ENCODE measurements at regions not wholly inside any gene's neighbourhood (a gene's known extent, or its start where the extent isn't known, plus 50 kb on each side); places are given as distances from the start of the nearest gene placed in this dataset.

GRCh38 chr20:16801919-16802651 is 53.9 kb downstream of the OTOR start:
- peaks cover 43% of the 10 kb centered on the region for H3K27me3 Mint-ChIP-seq
- no peaks in the 10 kb centered on the region for H3K4me1 Mint-ChIP-seq
- H3K36me3 Mint-ChIP-seq (ENCODE audit: low read depth): no peaks in the 10 kb centered on the region
- H3K4me3 Mint-ChIP-seq: no peak overlapping the region
- no peaks in the 10 kb centered on the region for H3K9me3 Mint-ChIP-seq (ENCODE audit: low read depth)
- intact Hi-C loops (cut with DNase I, micrococcal nuclease): loop anchor here (1.0 to 10.0 kb wide), 4 partner anchors 629 to 1195 kb away; no protein-coding TSS in a partner anchor
- ATAC-seq (no peak), DNase-seq (peak; percentile 79)
- ChIA-PET POLR2A (no interaction called here), CTCF (interaction anchor here (0.7 to 3.8 kb wide), 13 partner anchors 9 to 726 kb away, joined by 3 to 29 read pairs (median 5); no protein-coding TSS in a partner anchor)
- no peak overlapping the region for H3K27ac Mint-ChIP-seq

GRCh38 chr20:16802652-16802935 is 54.4 kb downstream of the OTOR start:
- H3K4me3 Mint-ChIP-seq: no peak overlapping the region
- intact Hi-C loops (cut with DNase I, micrococcal nuclease): loop anchor here (1.0 to 10.0 kb wide), 4 partner anchors 629 to 1194 kb away; no protein-coding TSS in a partner anchor

GRCh38 chr20:16803965-16804792 is 56.0 kb downstream of the OTOR start:
- ATAC-seq: peak; percentile 39
- Mint-ChIP-seq H3K9me3 (ENCODE audit: low read depth) (no peaks in the 10 kb centered on the region), H3K27me3 (peaks cover 43% of the 10 kb centered on the region), H3K36me3 (ENCODE audit: low read depth) (no peaks in the 10 kb centered on the region), H3K4me1 (no peaks in the 10 kb centered on the region), H3K4me3 (no peak overlapping the region), H3K27ac (no peak overlapping the region)
- ChIA-PET CTCF (interaction anchor here (0.5 to 4.0 kb wide), 24 partner anchors 9 to 862 kb away, joined by 3 to 59 read pairs (median 3); no protein-coding TSS in a partner anchor), POLR2A (no interaction called here)
- DNase-seq: peak; percentile 70
- intact Hi-C loops (cut with DNase I, micrococcal nuclease): loop anchor here in 1 of 2 experiments (1.0 to 10.0 kb wide), 6 partner anchors 17 to 1193 kb away; no protein-coding TSS in a partner anchor

More at GRCh38 chr20:16802652-16802935, 54.4 kb downstream of the OTOR start:
- H3K36me3 Mint-ChIP-seq (ENCODE audit: low read depth): no peaks in the 10 kb centered on the region
- ATAC-seq (no peak), DNase-seq (no peak)
- CTCF ChIA-PET: interaction anchor here (0.7 to 3.8 kb wide), 11 partner anchors 9 to 632 kb away, joined by 3 to 29 read pairs (median 5); no protein-coding TSS in a partner anchor
- H3K9me3 Mint-ChIP-seq (ENCODE audit: low read depth): no peaks in the 10 kb centered on the region
- no peak overlapping the region for H3K27ac Mint-ChIP-seq
- H3K4me1 Mint-ChIP-seq: no peaks in the 10 kb centered on the region
- POLR2A ChIA-PET: no interaction called here
- H3K27me3 Mint-ChIP-seq: peaks cover 44% of the 10 kb centered on the region

- no peak overlapping the region for H3K27ac Mint-ChIP-seq
- CTCF ChIA-PET: interaction anchor here (1.0 to 4.0 kb wide), 7 partner anchors 9 to 627 kb away, joined by 3 to 59 read pairs (median 6); no protein-coding TSS in a partner anchor
Measured at GRCh38 chr20:16804793-16805187, 56.6 kb downstream of the OTOR start.

GRCh38 chr20:16806061-16806460 is 57.9 kb downstream of the OTOR start:
- H3K27me3 Mint-ChIP-seq: peaks cover 45% of the 10 kb centered on the region
- ChIA-PET POLR2A (no interaction called here), CTCF (interaction anchor here (0.7 to 4.0 kb wide), 4 partner anchors 15 to 626 kb away, joined by 3 to 59 read pairs (median 19); no protein-coding TSS in a partner anchor)
- H3K4me1 Mint-ChIP-seq: no peaks in the 10 kb centered on the region
- no peak for DNase-seq
- H3K36me3 Mint-ChIP-seq (ENCODE audit: low read depth): no peaks in the 10 kb centered on the region
- intact Hi-C loops (cut with DNase I, micrococcal nuclease): loop anchor here in 1 of 2 experiments (10.0 kb wide), 1 partner anchor 849 kb away; no protein-coding TSS in a partner anchor
- no peak for ATAC-seq
- no peak overlapping the region for H3K4me3 Mint-ChIP-seq
- no peaks in the 10 kb centered on the region for H3K9me3 Mint-ChIP-seq (ENCODE audit: low read depth)
- H3K27ac Mint-ChIP-seq: no peak overlapping the region

More at GRCh38 chr20:16804793-16805187, 56.6 kb downstream of the OTOR start:
- DNase-seq (no peak), ATAC-seq (no peak)
- Mint-ChIP-seq H3K9me3 (ENCODE audit: low read depth) (no peaks in the 10 kb centered on the region), H3K4me1 (no peaks in the 10 kb centered on the region), H3K36me3 (ENCODE audit: low read depth) (no peaks in the 10 kb centered on the region), H3K4me3 (no peak overlapping the region), H3K27me3 (peaks cover 43% of the 10 kb centered on the region)
- intact Hi-C loops (cut with DNase I, micrococcal nuclease): loop anchor here in 1 of 2 experiments (1.0 to 10.0 kb wide), 5 partner anchors 17 to 1093 kb away; no protein-coding TSS in a partner anchor
- POLR2A ChIA-PET: no interaction called here

GRCh38 chr20:16806886-16807285 is 58.7 kb downstream of the OTOR start:
- Mint-ChIP-seq H3K9me3 (ENCODE audit: low read depth) (no peaks in the 10 kb centered on the region), H3K27me3 (peaks cover 45% of the 10 kb centered on the region), H3K4me3 (no peak overlapping the region), H3K36me3 (ENCODE audit: low read depth) (no peaks in the 10 kb centered on the region), H3K4me1 (no peaks in the 10 kb centered on the region), H3K27ac (no peak overlapping the region)
- ATAC-seq (no peak), DNase-seq (no peak)
- intact Hi-C loops (cut with DNase I, micrococcal nuclease): loop anchor here in 1 of 2 experiments (10.0 kb wide), 1 partner anchor 848 kb away; no protein-coding TSS in a partner anchor
- CTCF ChIA-PET: interaction anchor here (0.7 to 4.0 kb wide), 3 partner anchors 14 to 592 kb away, joined by 3 to 59 read pairs (median 3); no protein-coding TSS in a partner anchor
- POLR2A ChIA-PET: no interaction called here

GRCh38 chr20:16808796-16809195 is 60.6 kb downstream of the OTOR start:
- H3K27me3 Mint-ChIP-seq: peaks cover 31% of the 10 kb centered on the region
- CTCF ChIA-PET: interaction anchor here (3.7 kb wide), 1 partner anchor 12 kb away, joined by 30 read pairs; no protein-coding TSS in a partner anchor

GRCh38 chr20:16810216-16810615 is 62.1 kb downstream of the OTOR start:
- Mint-ChIP-seq H3K4me3 (no peak overlapping the region), H3K9me3 (ENCODE audit: low read depth) (no peaks in the 10 kb centered on the region), H3K27me3 (peaks cover 21% of the 10 kb centered on the region), H3K36me3 (ENCODE audit: low read depth) (no peaks in the 10 kb centered on the region), H3K4me1 (no peaks in the 10 kb centered on the region), H3K27ac (no peak overlapping the region)
- POLR2A ChIA-PET: no interaction called here
- intact Hi-C loops (cut with DNase I, micrococcal nuclease): no loop called here
- ATAC-seq: no peak
- DNase-seq: no peak
- CTCF ChIA-PET: interaction anchor here (1.2 to 3.7 kb wide), 2 partner anchors 10 to 11 kb away, joined by 5 to 30 read pairs; no protein-coding TSS in a partner anchor

More at GRCh38 chr20:16808796-16809195, 60.6 kb downstream of the OTOR start:
- ATAC-seq (no peak), DNase-seq (no peak)
- no peaks in the 10 kb centered on the region for H3K9me3 Mint-ChIP-seq (ENCODE audit: low read depth)
- H3K27ac Mint-ChIP-seq: no peak overlapping the region
- no peaks in the 10 kb centered on the region for H3K36me3 Mint-ChIP-seq (ENCODE audit: low read depth)
- intact Hi-C loops (cut with DNase I, micrococcal nuclease): loop anchor here in 1 of 2 experiments (10.0 kb wide), 1 partner anchor 846 kb away; no protein-coding TSS in a partner anchor
- H3K4me1 Mint-ChIP-seq: no peaks in the 10 kb centered on the region
- H3K4me3 Mint-ChIP-seq: no peak overlapping the region
- POLR2A ChIA-PET: no interaction called here

- Mint-ChIP-seq H3K27ac (no peak overlapping the region), H3K9me3 (ENCODE audit: low read depth) (no peaks in the 10 kb centered on the region), H3K27me3 (peaks cover 6% of the 10 kb centered on the region), H3K4me3 (no peak overlapping the region), H3K4me1 (no peaks in the 10 kb centered on the region), H3K36me3 (ENCODE audit: low read depth) (no peaks in the 10 kb centered on the region)
- CTCF ChIA-PET: interaction anchor here (0.7 to 1.4 kb wide), 3 partner anchors 12 to 20 kb away, joined by 3 to 4 read pairs (median 3); no protein-coding TSS in a partner anchor
- DNase-seq (no peak), ATAC-seq (no peak)
- intact Hi-C loops (cut with DNase I, micrococcal nuclease): no loop called here
- POLR2A ChIA-PET: no interaction called here
Measured at GRCh38 chr20:16816192-16816591, 68.0 kb downstream of the OTOR start.

- CTCF ChIA-PET: interaction anchor here (1.2 to 4.6 kb wide), 4 partner anchors 9 to 37 kb away, joined by 3 to 59 read pairs (median 18); no protein-coding TSS in a partner anchor
- ATAC-seq (no peak), DNase-seq (no peak)
- H3K4me3 Mint-ChIP-seq: no peak overlapping the region
- no peaks in the 10 kb centered on the region for H3K36me3 Mint-ChIP-seq (ENCODE audit: low read depth)
- H3K27ac Mint-ChIP-seq: no peak overlapping the region
- H3K27me3 Mint-ChIP-seq: peaks cover 14% of the 10 kb centered on the region
- no peaks in the 10 kb centered on the region for H3K4me1 Mint-ChIP-seq
- intact Hi-C loops (cut with DNase I, micrococcal nuclease): no loop called here
- POLR2A ChIA-PET: no interaction called here
- no peaks in the 10 kb centered on the region for H3K9me3 Mint-ChIP-seq (ENCODE audit: low read depth)
Measured at GRCh38 chr20:16819483-16819882, 71.3 kb downstream of the OTOR start.
